Activated CD4-positive, alpha-beta T cell treated with anti-CD3 and anti-CD28 coated beads, Interleukin-2, amount 10 ng/mL, durations not matched to agents 7 days and 5 days (primary cell): ENCODE measurements at regions not wholly inside any gene's neighbourhood (a gene's known extent, or its start where the extent isn't known, plus 50 kb on each side); places are given as distances from the start of the nearest gene placed in this dataset.
A peak's percentile ranks its signal among the peaks of the same experiment; 100 is the strongest.

Source experiments
- CTCF ChIA-PET: fragments of 350-600 bp; sonication (Branson Sonifier 250); formaldehyde crosslinking; loops from one replicate; lab custom pipeline; 2021; ENCODE audit warnings: antibody characterized with exemption; lab: Charles Lee
- POLR2A ChIA-PET: fragments of 350-600 bp; sonication (Branson Sonifier 250); formaldehyde crosslinking; loops from one replicate; lab custom pipeline; 2021; ENCODE audit warnings: antibody characterized with exemption; lab: Charles Lee
- DNase-seq: peaks from one replicate; pipeline ENCODE4 v3.0.0-alpha.2; 2020
- H3K27ac Mint-ChIP-seq: one replicate; pipeline ENCODE4 v1.8.0; 2021; ENCODE audit warnings: mild to moderate bottlenecking, moderate library complexity, mixed read lengths
- H3K27me3 Mint-ChIP-seq: one replicate; pipeline ENCODE4 v1.8.0; 2021; ENCODE audit warnings: mixed read lengths
- H3K36me3 Mint-ChIP-seq: one replicate; pipeline ENCODE4 v1.8.0; 2021; ENCODE audit warnings: low read depth, mixed read lengths
- H3K4me1 Mint-ChIP-seq: one replicate; pipeline ENCODE4 v1.8.0; 2021; ENCODE audit warnings: mixed read lengths
- H3K4me3 Mint-ChIP-seq: one replicate; pipeline ENCODE4 v1.8.0; 2021; ENCODE audit warnings: mild to moderate bottlenecking, moderate library complexity, mixed read lengths
- H3K9me3 Mint-ChIP-seq: one replicate; pipeline ENCODE4 v1.8.0; 2021; ENCODE audit warnings: mixed read lengths

- POLR2A ChIA-PET = no interaction called here
- peak; percentile 80 for DNase-seq
- Mint-ChIP-seq H3K27ac (peak overlapping the region; percentile 87), H3K36me3 (no peaks in the 10 kb centered on the region), H3K9me3 (peaks cover 1% of the 10 kb centered on the region), H3K4me3 (peak overlapping the region; percentile 58), H3K27me3 (no peaks in the 10 kb centered on the region), H3K4me1 (peaks cover 43% of the 10 kb centered on the region)
- CTCF ChIA-PET = interaction anchor here (0.9 to 1.2 kb wide), 4 partner anchors 10 to 89 kb away, joined by 3 to 4 read pairs (median 4); no protein-coding TSS in a partner anchor
Measured at GRCh38 chr12:132429946-132430643, 59.9 kb upstream of the FBRSL1 start.

DNA sequence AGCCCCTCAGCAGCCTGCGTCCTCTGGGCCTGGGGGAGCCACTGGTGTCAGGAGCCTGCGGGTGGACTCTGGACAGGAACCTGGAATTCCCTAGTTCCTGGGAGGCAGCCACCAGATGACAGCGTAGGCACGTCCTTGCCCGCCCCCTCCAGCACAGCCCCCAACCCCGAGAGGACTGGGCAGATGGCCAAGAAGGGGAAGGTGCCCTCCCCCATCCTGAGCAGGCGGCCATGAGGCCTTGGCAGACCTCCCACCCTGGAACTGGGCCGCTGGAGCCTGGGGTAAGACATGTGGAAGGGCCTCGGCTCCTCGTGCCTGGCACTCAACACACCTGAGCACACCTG lies 60.4 kb upstream of the FBRSL1 start:
- Mint-ChIP-seq H3K27me3 (no peaks in the 10 kb centered on the region), H3K27ac (no peak overlapping the region), H3K4me3 (no peak overlapping the region), H3K4me1 (peaks cover 38% of the 10 kb centered on the region), H3K36me3 (no peaks in the 10 kb centered on the region), H3K9me3 (peaks cover 5% of the 10 kb centered on the region)
- ChIA-PET CTCF (interaction anchor here (1.0 to 2.7 kb wide), 3 partner anchors 10 to 15 kb away, joined by 3 to 8 read pairs (median 4); no protein-coding TSS in a partner anchor), POLR2A (no interaction called here)
- DNase-seq = no peak

DNA sequence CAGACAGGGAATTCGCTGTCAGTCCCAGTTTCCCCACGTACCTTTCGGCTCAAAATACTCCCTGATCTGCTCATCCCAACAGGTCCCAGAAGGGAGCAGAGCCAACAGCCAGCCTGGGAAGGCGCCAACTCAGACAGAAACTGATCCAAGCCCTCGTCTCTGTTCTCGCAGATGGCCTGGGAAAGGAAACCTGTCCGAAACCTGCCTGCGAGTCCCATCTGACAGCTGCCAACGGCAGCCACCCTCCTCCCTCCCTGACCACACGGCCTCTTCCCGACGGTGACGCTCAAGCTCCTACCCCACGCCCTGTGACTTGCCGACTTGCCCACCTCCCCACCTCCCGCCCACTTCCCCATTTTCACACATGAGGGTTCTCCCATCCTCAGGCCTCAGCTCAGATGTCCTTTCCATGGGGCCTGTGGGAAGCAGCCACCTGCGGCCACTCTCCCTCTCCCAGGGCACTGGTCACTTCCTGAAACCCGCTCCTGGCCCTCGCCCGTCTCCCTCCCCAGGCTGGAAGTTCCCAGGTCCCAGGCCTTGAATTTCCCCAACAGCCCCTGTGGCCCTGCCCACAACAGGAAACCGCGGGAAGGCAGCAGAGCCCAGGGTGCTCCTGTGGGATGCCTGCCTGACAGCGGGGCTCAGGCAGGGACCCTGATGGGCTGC lies 60.9 kb upstream of the FBRSL1 start:
- H3K4me3 Mint-ChIP-seq = no peak overlapping the region
- peaks cover 5% of the 10 kb centered on the region for H3K9me3 Mint-ChIP-seq
- ChIA-PET POLR2A (interaction anchor here (0.7 kb wide), 1 partner anchor 460 kb away, joined by 3 read pairs; no protein-coding TSS in a partner anchor), CTCF (interaction anchor here (2.7 kb wide), 1 partner anchor 14 kb away, joined by 8 read pairs; no protein-coding TSS in a partner anchor)
- peaks cover 35% of the 10 kb centered on the region for H3K4me1 Mint-ChIP-seq
- DNase-seq = no peak
- no peaks in the 10 kb centered on the region for H3K27me3 Mint-ChIP-seq
- peak overlapping the region; percentile 64 for H3K27ac Mint-ChIP-seq
- H3K36me3 Mint-ChIP-seq = no peaks in the 10 kb centered on the region

DNA sequence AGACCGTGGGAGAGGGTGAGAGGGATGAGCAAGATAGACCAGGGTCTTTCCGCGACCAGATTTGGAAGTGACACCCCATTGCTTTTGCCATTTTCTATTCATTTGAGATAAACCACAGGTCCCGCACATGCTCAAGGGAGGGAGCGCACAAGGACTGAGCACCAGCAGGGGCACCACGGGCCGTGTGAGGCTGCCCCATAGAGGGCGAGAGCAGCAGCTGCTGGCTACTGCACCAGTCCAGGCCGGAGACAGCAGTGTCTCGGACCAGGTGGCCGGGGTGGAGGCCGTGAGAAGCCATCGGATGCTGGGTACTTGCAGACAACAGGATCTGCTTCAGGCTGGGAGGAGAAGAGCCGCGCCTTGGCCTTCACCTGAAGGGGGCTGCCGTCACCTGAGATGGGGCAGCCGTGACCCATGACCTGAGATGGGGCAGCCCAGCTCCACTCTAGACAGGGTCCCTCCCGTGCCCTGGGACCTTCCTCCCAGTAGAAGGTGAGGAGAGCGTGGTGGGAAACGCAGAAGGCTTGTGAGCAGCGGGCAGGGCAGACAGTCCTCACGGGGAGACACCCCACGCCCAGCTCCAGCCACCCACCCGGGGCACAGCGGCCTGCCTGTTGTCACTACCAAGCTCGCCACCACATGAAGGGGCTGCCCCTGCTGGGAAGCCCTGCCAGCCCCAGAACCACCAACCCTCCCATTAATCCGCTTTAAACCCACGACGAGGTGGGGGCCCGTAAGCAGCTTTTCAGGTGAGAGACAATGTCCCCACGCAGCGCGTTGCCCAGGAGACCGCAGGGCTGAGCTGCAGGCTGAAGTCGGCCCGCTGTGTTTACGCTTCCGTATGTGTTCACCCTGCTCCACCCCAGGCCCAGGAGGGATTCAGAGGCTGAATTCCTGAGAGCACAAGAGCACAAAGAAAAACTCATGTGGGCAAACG lies 61.7 kb upstream of the FBRSL1 start:
- ChIA-PET POLR2A (interaction anchor here (0.6 to 0.7 kb wide), 2 partner anchors 17 to 461 kb away, joined by 3 read pairs; no protein-coding TSS in a partner anchor), CTCF (interaction anchor here (2.7 kb wide), 1 partner anchor 13 kb away, joined by 8 read pairs; no protein-coding TSS in a partner anchor)
- H3K27me3 Mint-ChIP-seq = no peaks in the 10 kb centered on the region
- H3K4me3 Mint-ChIP-seq = no peak overlapping the region
- H3K27ac Mint-ChIP-seq = peak overlapping the region; percentile 36
- H3K36me3 Mint-ChIP-seq = no peaks in the 10 kb centered on the region
- peaks cover 33% of the 10 kb centered on the region for H3K4me1 Mint-ChIP-seq
- peaks cover 5% of the 10 kb centered on the region for H3K9me3 Mint-ChIP-seq
- no peak for DNase-seq

- CTCF ChIA-PET = interaction anchor here (2.7 kb wide), 1 partner anchor 12 kb away, joined by 8 read pairs; no protein-coding TSS in a partner anchor
- Mint-ChIP-seq H3K27ac (no peak overlapping the region), H3K9me3 (peaks cover 5% of the 10 kb centered on the region), H3K4me1 (peaks cover 35% of the 10 kb centered on the region), H3K27me3 (peaks cover 6% of the 10 kb centered on the region), H3K4me3 (no peak overlapping the region), H3K36me3 (no peaks in the 10 kb centered on the region)
- no peak for DNase-seq
- POLR2A ChIA-PET = interaction anchor here (0.6 kb wide), 1 partner anchor 18 kb away, joined by 3 read pairs; no protein-coding TSS in a partner anchor
Measured at GRCh38 chr12:132427174-132427768, 62.7 kb upstream of the FBRSL1 start.

DNA sequence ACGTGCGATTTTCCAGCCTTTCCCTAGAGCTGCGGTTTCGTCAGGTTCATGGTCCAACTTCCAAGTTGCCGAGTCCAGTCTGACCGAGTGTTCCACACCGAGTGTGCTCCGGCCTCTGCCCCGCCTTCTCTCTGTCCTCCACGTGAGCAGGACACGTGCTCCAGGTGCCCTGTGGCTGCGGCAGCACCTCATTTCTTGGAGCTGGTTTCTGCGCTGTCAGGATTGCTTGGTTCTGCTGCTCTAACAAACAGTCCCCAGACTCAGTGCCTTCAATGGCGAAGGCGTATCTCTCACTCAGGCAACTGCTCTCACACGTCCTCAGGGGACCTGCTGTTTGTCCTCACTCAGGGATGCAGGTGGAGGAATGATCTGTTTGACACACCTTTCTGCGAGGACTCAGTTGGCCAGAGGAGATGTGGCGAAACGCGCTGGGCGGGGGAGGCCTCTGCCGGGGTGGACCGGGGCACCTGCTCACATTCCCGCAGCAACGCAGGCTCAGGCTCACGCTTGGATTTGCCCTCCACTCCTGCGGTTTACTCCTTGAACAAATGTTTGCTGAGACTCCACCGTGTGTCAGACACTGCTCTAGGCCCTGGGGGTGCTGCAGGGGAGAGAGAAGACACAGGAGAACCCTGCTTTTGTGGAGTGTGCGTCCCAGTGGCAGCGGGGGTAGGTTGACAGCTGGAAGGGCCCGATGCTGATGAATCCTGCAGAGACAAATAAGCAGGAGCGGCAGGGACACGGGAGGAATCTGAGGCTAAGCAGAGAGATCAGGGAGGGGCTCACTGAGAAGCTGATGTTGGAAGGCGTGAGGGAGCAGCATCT lies 63.4 kb upstream of the FBRSL1 start:
- no peak overlapping the region for H3K4me3 Mint-ChIP-seq
- peaks cover 5% of the 10 kb centered on the region for H3K9me3 Mint-ChIP-seq
- peaks cover 8% of the 10 kb centered on the region for H3K27me3 Mint-ChIP-seq
- no peak for DNase-seq
- no peak overlapping the region for H3K27ac Mint-ChIP-seq
- H3K36me3 Mint-ChIP-seq = no peaks in the 10 kb centered on the region
- ChIA-PET POLR2A (no interaction called here), CTCF (interaction anchor here (2.7 kb wide), 1 partner anchor 12 kb away, joined by 8 read pairs; no protein-coding TSS in a partner anchor)
- H3K4me1 Mint-ChIP-seq = peaks cover 35% of the 10 kb centered on the region

DNA sequence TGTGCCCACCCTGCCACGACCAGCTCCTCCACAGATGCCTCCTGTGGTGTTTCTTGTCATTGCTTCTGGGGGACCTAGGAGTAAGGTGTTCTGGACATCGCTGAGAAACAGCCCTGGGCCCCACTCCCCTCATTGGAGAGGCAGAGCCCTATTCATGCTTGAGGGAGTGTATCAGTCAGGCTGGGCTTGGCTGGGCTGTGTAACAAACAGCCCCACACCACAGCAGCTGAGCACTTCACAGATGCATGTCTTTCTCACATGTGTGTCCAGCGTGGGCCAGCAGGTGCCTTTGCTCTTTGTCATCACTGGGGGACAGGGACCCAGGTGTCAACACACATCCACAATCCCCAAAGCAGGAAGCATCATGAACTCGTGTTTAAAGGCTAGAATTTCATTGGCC lies 65.1 kb upstream of the FBRSL1 start:
- ChIA-PET POLR2A (no interaction called here), CTCF (interaction anchor here (1.5 kb wide), 1 partner anchor 9 kb away, joined by 5 read pairs; no protein-coding TSS in a partner anchor)
- H3K27me3 Mint-ChIP-seq = peaks cover 8% of the 10 kb centered on the region
- H3K9me3 Mint-ChIP-seq = peaks cover 5% of the 10 kb centered on the region
- no peak for DNase-seq
- no peak overlapping the region for H3K27ac Mint-ChIP-seq
- no peak overlapping the region for H3K4me3 Mint-ChIP-seq
- no peaks in the 10 kb centered on the region for H3K36me3 Mint-ChIP-seq
- H3K4me1 Mint-ChIP-seq = peaks cover 21% of the 10 kb centered on the region

DNA sequence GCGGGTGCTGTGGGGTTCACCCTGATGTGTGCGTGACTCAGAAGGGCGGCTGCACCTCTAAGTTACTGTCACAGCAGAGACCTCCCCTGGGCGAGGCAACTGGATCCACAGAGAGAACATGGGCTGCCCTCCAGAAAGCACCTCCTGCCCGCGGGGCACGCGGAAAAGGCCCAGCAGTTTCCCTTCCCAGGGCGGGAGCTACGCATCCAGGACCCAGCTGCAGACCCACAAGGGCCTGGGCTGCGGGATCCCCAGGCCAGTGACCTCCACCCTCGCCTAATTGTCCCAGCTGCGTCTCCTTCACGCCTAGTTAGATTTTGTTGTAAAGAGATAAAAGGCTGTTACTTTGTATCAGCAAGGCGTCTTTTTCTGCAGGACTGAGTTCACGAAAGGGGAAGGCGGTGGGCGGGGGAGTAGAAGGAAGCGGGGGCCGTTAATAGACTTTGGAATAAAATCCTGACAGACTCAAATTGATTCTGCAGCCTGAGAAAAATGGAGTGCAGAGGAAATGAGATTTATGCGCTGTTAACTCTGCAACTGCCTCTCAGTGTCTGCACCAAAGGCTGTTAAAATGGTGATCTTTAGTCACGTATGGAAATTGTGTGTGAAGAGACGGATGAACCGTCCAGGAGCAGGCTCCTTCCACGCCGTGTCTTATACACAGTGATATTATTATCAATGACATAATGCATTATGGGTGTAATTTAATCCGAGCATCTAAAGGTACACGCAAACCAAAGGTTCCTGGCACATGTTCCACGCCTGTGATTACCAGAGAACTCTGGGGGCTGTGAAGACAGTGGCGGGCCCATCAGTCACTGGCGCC lies 65.9 kb upstream of the FBRSL1 start:
- CTCF ChIA-PET = interaction anchor here (1.2 to 1.5 kb wide), 2 partner anchors 9 to 137 kb away, joined by 3 to 5 read pairs; no protein-coding TSS in a partner anchor
- no peaks in the 10 kb centered on the region for H3K36me3 Mint-ChIP-seq
- POLR2A ChIA-PET = no interaction called here
- peaks cover 5% of the 10 kb centered on the region for H3K9me3 Mint-ChIP-seq
- peaks cover 10% of the 10 kb centered on the region for H3K27me3 Mint-ChIP-seq
- peaks cover 13% of the 10 kb centered on the region for H3K4me1 Mint-ChIP-seq
- H3K27ac Mint-ChIP-seq = no peak overlapping the region
- no peak overlapping the region for H3K4me3 Mint-ChIP-seq
- no peak for DNase-seq

DNA sequence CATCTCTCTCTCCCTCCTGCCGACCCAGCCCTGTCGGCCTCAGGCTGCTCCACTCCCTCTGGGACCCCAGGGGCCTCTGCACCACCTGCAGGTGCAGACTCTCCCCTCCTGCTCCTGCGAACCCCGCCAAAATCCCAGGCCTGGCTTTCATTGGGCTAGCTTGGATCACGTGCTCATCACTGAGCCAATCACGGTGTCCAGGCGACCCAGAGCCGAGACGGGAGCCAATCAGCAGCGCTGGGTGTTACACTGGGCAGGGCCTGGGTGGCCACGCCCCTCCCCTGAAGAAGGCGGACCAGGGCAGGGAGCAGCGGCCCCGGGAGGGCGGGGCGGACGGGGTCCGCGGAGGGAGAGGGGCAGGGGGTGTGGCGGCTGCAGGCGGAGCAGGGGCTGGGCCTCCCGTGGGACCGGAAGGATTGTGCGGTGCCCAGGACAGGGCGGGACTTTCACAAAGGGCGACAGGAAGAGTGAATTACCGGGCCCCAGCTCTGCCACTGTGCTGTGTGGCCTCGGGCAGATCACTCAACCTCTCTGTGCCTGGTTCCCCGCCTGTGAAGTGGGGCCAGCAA lies 66.6 kb upstream of the FBRSL1 start:
- POLR2A ChIA-PET = no interaction called here
- H3K4me1 Mint-ChIP-seq = peaks cover 8% of the 10 kb centered on the region
- no peak overlapping the region for H3K4me3 Mint-ChIP-seq
- DNase-seq = no peak
- H3K36me3 Mint-ChIP-seq = no peaks in the 10 kb centered on the region
- CTCF ChIA-PET = interaction anchor here (1.2 to 1.5 kb wide), 2 partner anchors 8 to 138 kb away, joined by 3 to 5 read pairs; no protein-coding TSS in a partner anchor
- peaks cover 15% of the 10 kb centered on the region for H3K27me3 Mint-ChIP-seq
- H3K27ac Mint-ChIP-seq = no peak overlapping the region
- peaks cover 5% of the 10 kb centered on the region for H3K9me3 Mint-ChIP-seq

GRCh38 chr12:132422381-132423043 lies 67.4 kb upstream of the FBRSL1 start:
- H3K27ac Mint-ChIP-seq = peak overlapping the region; percentile 43
- H3K4me1 Mint-ChIP-seq = peaks cover 8% of the 10 kb centered on the region
- CTCF ChIA-PET = no interaction called here
- H3K4me3 Mint-ChIP-seq = no peak overlapping the region
- no peaks in the 10 kb centered on the region for H3K36me3 Mint-ChIP-seq
- no peak for DNase-seq
- POLR2A ChIA-PET = no interaction called here
- H3K9me3 Mint-ChIP-seq = peaks cover 5% of the 10 kb centered on the region
- peaks cover 15% of the 10 kb centered on the region for H3K27me3 Mint-ChIP-seq
